ENCODE measurements at regions not wholly inside any gene's neighbourhood (a gene's known extent, or its start where the extent isn't known, plus 50 kb on each side); places are given as distances from the start of the nearest gene placed in this dataset.

- dilution Hi-C loops (cut with MboI; ENCODE audit: extremely low pct_ligation_motif_present, low sequenced_read_pairs): no loop called here
- no peak for DNase-seq (ENCODE audit: low read depth, low spot score)
- Histone ChIP-seq H3K9ac (replicated peaks; ENCODE audit: extremely low read depth, insufficient read depth, low read length) (no peak overlapping the region), H3K4me3 (replicated peaks in 1 of 3; ENCODE audit: insufficient read depth in 1 of 3, low read depth in 1 of 3, low read length in 3 of 3) (no peak overlapping the region), H3K36me3 (ENCODE audit: control insufficient read depth in 2 of 2, extremely low read depth in 1 of 2, insufficient read depth in 2 of 2, low read length in 2 of 2) (no peaks in the 10 kb centered on the region), H4K20me1 (replicated peaks; ENCODE audit: control insufficient read depth, extremely low read depth, insufficient read depth, low read length) (no peaks in the 10 kb centered on the region), H3K4me1 (ENCODE audit: control insufficient read depth, extremely low read depth, insufficient read depth, low read length) (no peaks in the 10 kb centered on the region), H3K4me2 (ENCODE audit: insufficient read depth, low read length) (no peak overlapping the region), H3K27ac (ENCODE audit: insufficient read depth, low read depth, low read length) (no peak overlapping the region), H3K79me2 (ENCODE audit: control insufficient read depth, insufficient read depth, low read length) (no peaks in the 10 kb centered on the region), H2AFZ (ENCODE audit: low read depth, low read length) (no peak overlapping the region), H3K9me3 (replicated peaks; ENCODE audit: control insufficient read depth, insufficient read depth, low read length) (no peaks in the 10 kb centered on the region), H3K9me1 (replicated peaks; ENCODE audit: control insufficient read depth, extremely low read depth, insufficient read depth, low read length) (no peaks in the 10 kb centered on the region), H3K27me3 (ENCODE audit: control insufficient read depth in 2 of 2, insufficient read depth in 2 of 2, low read length in 2 of 2) (no peaks in the 10 kb centered on the region)
- ChIA-PET CTCF (no interaction called here), POLR2A (no interaction called here)
- no TSS peak for BruUV-seq (replicated peaks)
- intact Hi-C loops (cut with micrococcal nuclease): no loop called here
- FAIRE-seq: no peak
- TF ChIP-seq EZH2 (IDR thresholded peaks at IDR 0.05; ENCODE audit: borderline replicate concordance, low read depth, low read length, severe bottlenecking): no peak
Measured at GRCh38 chr2:150208689-150209088, 278.8 kb downstream of the RND3 start.

- ChIA-PET POLR2A (no interaction called here), CTCF (no interaction called here)
- BruUV-seq (replicated peaks): no TSS peak
- no peak overlapping the region for H3K9ac ChIP-seq (replicated peaks; ENCODE audit: extremely low read depth, insufficient read depth, low read length)
- no peak overlapping the region for H3K27ac ChIP-seq (ENCODE audit: insufficient read depth, low read depth, low read length)
- H3K9me1 ChIP-seq (replicated peaks; ENCODE audit: control insufficient read depth, extremely low read depth, insufficient read depth, low read length): no peaks in the 10 kb centered on the region
- no peaks in the 10 kb centered on the region for H3K36me3 ChIP-seq (ENCODE audit: control insufficient read depth in 2 of 2, extremely low read depth in 1 of 2, insufficient read depth in 2 of 2, low read length in 2 of 2)
- intact Hi-C loops (cut with micrococcal nuclease): no loop called here
- no peak overlapping the region for H3K4me3 ChIP-seq (replicated peaks in 1 of 3; ENCODE audit: insufficient read depth in 1 of 3, low read depth in 1 of 3, low read length in 3 of 3)
- H3K9me3 ChIP-seq (replicated peaks; ENCODE audit: control insufficient read depth, insufficient read depth, low read length): no peaks in the 10 kb centered on the region
- H3K27me3 ChIP-seq (ENCODE audit: control insufficient read depth in 2 of 2, insufficient read depth in 2 of 2, low read length in 2 of 2): no peaks in the 10 kb centered on the region
- no peaks in the 10 kb centered on the region for H3K4me1 ChIP-seq (ENCODE audit: control insufficient read depth, extremely low read depth, insufficient read depth, low read length)
- FAIRE-seq (no peak), DNase-seq (ENCODE audit: low read depth, low spot score) (peak; percentile 29)
- no peak overlapping the region for H2AFZ ChIP-seq (ENCODE audit: low read depth, low read length)
- TF ChIP-seq JUN (IDR thresholded peaks at IDR 0.05; ENCODE audit: borderline replicate concordance, insufficient read depth, insufficient read length, low read depth) (no peak), MAX (IDR thresholded peaks at IDR 0.05; ENCODE audit: insufficient read depth, insufficient read length) (no peak), POLR2AphosphoS5 (IDR thresholded peaks at IDR 0.05; ENCODE audit: insufficient read depth, low read depth, low read length) (no peak), MYC (IDR thresholded peaks at IDR 0.05; ENCODE audit: low read depth, low read length) (no peak), FOS (IDR thresholded peaks at IDR 0.05; ENCODE audit: borderline replicate concordance, insufficient read depth, low read length) (no peak)
- no peaks in the 10 kb centered on the region for H3K79me2 ChIP-seq (ENCODE audit: control insufficient read depth, insufficient read depth, low read length)
- dilution Hi-C loops (cut with MboI; ENCODE audit: extremely low pct_ligation_motif_present, low sequenced_read_pairs): no loop called here
- H3K4me2 ChIP-seq (ENCODE audit: insufficient read depth, low read length): no peak overlapping the region
- H4K20me1 ChIP-seq (replicated peaks; ENCODE audit: control insufficient read depth, extremely low read depth, insufficient read depth, low read length): no peaks in the 10 kb centered on the region
Measured at GRCh38 chr2:150207979-150208378, 279.5 kb downstream of the RND3 start.
